Neural progenitor cell (in vitro differentiated cells): ENCODE measurements at regions not wholly inside any gene's neighbourhood (a gene's known extent, or its start where the extent isn't known, plus 50 kb on each side); places are given as distances from the start of the nearest gene placed in this dataset.
A peak's percentile ranks its signal among the peaks of the same experiment; 100 is the strongest.

Experiments used
- DNase-seq: peaks from one replicate; pipeline ENCODE4 v3.0.0-alpha.2; 2016; ENCODE audit warnings: low spot score
- H2AFZ ChIP-seq: fragments of 200-600 bp; sonication (generic); replicated peaks from 2 replicates; pipeline ENCODE4 v1.6.1; 2016; ENCODE audit warnings: antibody characterized with exemption
- H3F3A ChIP-seq: fragments of 200-600 bp; sonication (generic); 2 replicates; pipeline ENCODE4 v1.6.1; 2016; ENCODE audit warnings: antibody characterized with exemption, low read depth
- H3K27ac ChIP-seq: fragments of 200-600 bp; sonication (generic); 2 replicates; pipeline ENCODE4 v1.5.1; 2016; ENCODE audit warnings: mild to moderate bottlenecking
- H3K27me3 ChIP-seq: fragments of 200-600 bp; sonication (generic); 2 replicates; pipeline ENCODE4 v1.6.1; 2016; ENCODE audit warnings: mild to moderate bottlenecking, moderate library complexity
- H3K36me3 ChIP-seq: fragments of 200-600 bp; sonication (generic); 2 replicates; pipeline ENCODE4 v1.5.1; 2016
- H3K4me1 ChIP-seq: fragments of 200-600 bp; sonication (generic); 2 replicates; pipeline ENCODE4 v1.6.1; 2016; ENCODE audit warnings: mixed run types
- H3K4me2 ChIP-seq: fragments of 200-600 bp; sonication (generic); 2 replicates; pipeline ENCODE4 v1.6.1; 2016
- H3K4me3 ChIP-seq: fragments of 200-600 bp; sonication (generic); 2 replicates; pipeline ENCODE4 v1.5.1; 2016
- H3K79me2 ChIP-seq: fragments of 200-600 bp; sonication (generic); 2 replicates; pipeline ENCODE4 v1.6.1; 2016; ENCODE audit warnings: low read depth
- H3K9ac ChIP-seq: fragments of 200-600 bp; sonication (generic); 2 replicates; pipeline ENCODE4 v1.6.1; 2016
- H3K9me3 ChIP-seq: fragments of 200-600 bp; sonication (generic); 2 replicates; pipeline ENCODE4 v1.5.1; 2016; ENCODE audit warnings: low read depth
- H4K20me1 ChIP-seq: fragments of 200-600 bp; sonication (generic); 2 replicates; pipeline ENCODE4 v1.6.1; 2016; ENCODE audit warnings: low read depth
- H3K27ac Mint-ChIP-seq: 3 replicates; pipeline ENCODE4 v1.8.0; 2021; ENCODE audit warnings: mixed read lengths
- H3K27me3 Mint-ChIP-seq: 2 replicates; pipeline ENCODE4 v1.8.0; 2022; ENCODE audit warnings: low read depth, mild to moderate bottlenecking, inconsistent platforms, moderate library complexity, mixed read lengths; ENCODE audit not compliant: insufficient read depth
- H3K36me3 Mint-ChIP-seq: 3 replicates; pipeline ENCODE4 v1.8.0; 2021; ENCODE audit warnings: mixed read lengths
- H3K4me1 Mint-ChIP-seq: 3 replicates; pipeline ENCODE4 v1.8.0; 2021; ENCODE audit warnings: mixed read lengths
- H3K4me3 Mint-ChIP-seq: 3 replicates; pipeline ENCODE4 v1.8.0; 2021; ENCODE audit warnings: mild to moderate bottlenecking, moderate library complexity, mixed read lengths
- H3K9me3 Mint-ChIP-seq: 3 replicates; pipeline ENCODE4 v1.8.0; 2020; ENCODE audit warnings: mixed read lengths
- CTCF ChIP-seq: fragments of 200-600 bp; sonication (generic); IDR thresholded peaks from 2 replicates; pipeline ENCODE4 v1.5.1; 2017; ENCODE audit warnings: antibody characterized with exemption, mild to moderate bottlenecking
- EZH2 ChIP-seq: fragments of 200-600 bp; sonication (generic); IDR thresholded peaks from 2 replicates; pipeline ENCODE4 v1.6.1; 2017; ENCODE audit warnings: antibody characterized with exemption, mild to moderate bottlenecking, moderate library complexity
- EZH2phosphoT487 ChIP-seq: fragments of 200-600 bp; sonication (generic); IDR thresholded peaks from 2 replicates; pipeline ENCODE4 v1.6.1; 2017; ENCODE audit warnings: antibody characterized with exemption

- DNase-seq = no peak
- H2AFZ ChIP-seq = peak overlapping the region; percentile 26
- TF ChIP-seq EZH2phosphoT487 = no peak
- TF ChIP-seq EZH2 = no peak
- no peak for TF ChIP-seq CTCF
- H3K79me2 ChIP-seq = no peaks in the 10 kb centered on the region
- H3K9ac ChIP-seq = no peak overlapping the region
- H3K4me1 Mint-ChIP-seq = peaks cover 92% of the 10 kb centered on the region
- no peaks in the 10 kb centered on the region for H3K27me3 Mint-ChIP-seq
- H3K27ac ChIP-seq = no peak overlapping the region
- H3K4me3 Mint-ChIP-seq = no peak overlapping the region
- H3K27ac Mint-ChIP-seq = peak overlapping the region; percentile 58
- H3K36me3 ChIP-seq = no peaks in the 10 kb centered on the region
- no peak overlapping the region for H3K4me3 ChIP-seq
- H3K9me3 ChIP-seq = no peaks in the 10 kb centered on the region
- H4K20me1 ChIP-seq = no peaks in the 10 kb centered on the region
- H3F3A ChIP-seq = peaks cover 22% of the 10 kb centered on the region
- no peaks in the 10 kb centered on the region for H3K36me3 Mint-ChIP-seq
- H3K9me3 Mint-ChIP-seq = no peaks in the 10 kb centered on the region
- peaks cover 86% of the 10 kb centered on the region for H3K4me1 ChIP-seq
- H3K27me3 ChIP-seq = no peaks in the 10 kb centered on the region
- no peak overlapping the region for H3K4me2 ChIP-seq
Measured at GRCh38 chr5:88393716-88394535, 125.3 kb upstream of the TMEM161B start.

- Histone ChIP-seq H3K9ac (no peak overlapping the region), H3K4me1 (peaks cover 89% of the 10 kb centered on the region), H3K4me3 (no peak overlapping the region), H3K36me3 (no peaks in the 10 kb centered on the region), H3K79me2 (no peaks in the 10 kb centered on the region), H3K4me2 (no peak overlapping the region), H3K27ac (no peak overlapping the region), H3K9me3 (no peaks in the 10 kb centered on the region), H3K27me3 (no peaks in the 10 kb centered on the region), H3F3A (peaks cover 30% of the 10 kb centered on the region), H4K20me1 (no peaks in the 10 kb centered on the region), H2AFZ (no peak overlapping the region)
- no peak for TF ChIP-seq CTCF
- TF ChIP-seq EZH2 = no peak
- no peak for TF ChIP-seq EZH2phosphoT487
- no peaks in the 10 kb centered on the region for H3K36me3 Mint-ChIP-seq
- no peak for DNase-seq
- H3K27ac Mint-ChIP-seq = no peak overlapping the region
- H3K9me3 Mint-ChIP-seq = no peaks in the 10 kb centered on the region
- H3K4me1 Mint-ChIP-seq = peaks cover 94% of the 10 kb centered on the region
- H3K27me3 Mint-ChIP-seq = no peaks in the 10 kb centered on the region
- H3K4me3 Mint-ChIP-seq = no peak overlapping the region
Measured at GRCh38 chr5:88393042-88393441, 124.4 kb upstream of the TMEM161B start.

GRCh38 chr5:88391991-88392390, 123.3 kb upstream of the TMEM161B start:
- H3K4me2 ChIP-seq = no peak overlapping the region
- peak overlapping the region; percentile 3 for H3K27ac ChIP-seq
- H3K9me3 ChIP-seq = no peaks in the 10 kb centered on the region
- H4K20me1 ChIP-seq = no peaks in the 10 kb centered on the region
- no peak overlapping the region for H3K9ac ChIP-seq
- H2AFZ ChIP-seq = peak overlapping the region; percentile 23
- Mint-ChIP-seq H3K9me3 (peaks cover 2% of the 10 kb centered on the region), H3K4me3 (no peak overlapping the region), H3K27ac (no peak overlapping the region), H3K4me1 (peaks cover 89% of the 10 kb centered on the region), H3K36me3 (no peaks in the 10 kb centered on the region), H3K27me3 (peaks cover 4% of the 10 kb centered on the region)
- no peak for TF ChIP-seq CTCF
- no peak for TF ChIP-seq EZH2
- no peak for TF ChIP-seq EZH2phosphoT487
- DNase-seq = no peak
- no peaks in the 10 kb centered on the region for H3K27me3 ChIP-seq
- no peak overlapping the region for H3K4me3 ChIP-seq
- H3F3A ChIP-seq = peaks cover 35% of the 10 kb centered on the region
- peaks cover 80% of the 10 kb centered on the region for H3K4me1 ChIP-seq
- H3K79me2 ChIP-seq = no peaks in the 10 kb centered on the region
- no peaks in the 10 kb centered on the region for H3K36me3 ChIP-seq
